Right lung (tissue), 2 donors: ENCODE measurements at regions not wholly inside any gene's neighbourhood (a gene's known extent, or its start where the extent isn't known, plus 50 kb on each side); places are given as distances from the start of the nearest gene placed in this dataset.

Source experiments
- DNase-seq, 2 donors: peaks; one replicate each; pipeline ENCODE4 v3.0.0-alpha.2; 2013

GRCh38 chr10:94282369-94282768 lies 80.4 kb downstream of the NOC3L start:
- no peak for DNase-seq
